VCaP (cell line): ENCODE measurements at regions not wholly inside any gene's neighbourhood (a gene's known extent, or its start where the extent isn't known, plus 50 kb on each side); places are given as distances from the start of the nearest gene placed in this dataset.

ENCODE experiments used
- H3K27ac ChIP-seq: fragments of 450-650 bp; 2 replicates; pipeline ENCODE4 v1.5.1; 2017
- CTCF ChIP-seq: fragments of 450-650 bp; conservative IDR thresholded peaks from 2 replicates; pipeline ENCODE4 v1.5.1; 2017; ENCODE audit warnings: mild to moderate bottlenecking, moderate library complexity

GRCh38 chr5:89371646-89372045 is 488.7 kb upstream of the MEF2C start:
- H3K27ac ChIP-seq, result no peak overlapping the region
- TF ChIP-seq CTCF, result no peak

DNA sequence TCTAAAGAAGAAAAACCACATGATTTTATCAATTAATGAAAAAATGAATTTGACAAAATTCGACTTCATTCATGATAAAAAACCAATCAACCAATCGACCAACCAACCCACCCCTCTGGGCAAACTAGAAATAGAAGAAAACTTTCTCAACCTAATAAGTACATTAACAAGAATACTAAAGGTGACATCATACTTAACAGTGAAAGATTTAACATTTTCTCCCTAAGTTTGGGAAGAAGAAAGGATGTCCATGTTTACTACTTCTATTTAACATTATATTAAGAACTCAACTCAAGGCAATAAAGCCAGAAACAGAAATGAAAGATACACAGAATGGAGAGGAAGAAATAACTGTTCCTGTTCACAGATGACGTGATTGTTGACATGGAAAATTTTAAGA is 476.1 kb upstream of the MEF2C start:
- H3K27ac ChIP-seq, result no peak overlapping the region
- TF ChIP-seq CTCF, result no peak

DNA sequence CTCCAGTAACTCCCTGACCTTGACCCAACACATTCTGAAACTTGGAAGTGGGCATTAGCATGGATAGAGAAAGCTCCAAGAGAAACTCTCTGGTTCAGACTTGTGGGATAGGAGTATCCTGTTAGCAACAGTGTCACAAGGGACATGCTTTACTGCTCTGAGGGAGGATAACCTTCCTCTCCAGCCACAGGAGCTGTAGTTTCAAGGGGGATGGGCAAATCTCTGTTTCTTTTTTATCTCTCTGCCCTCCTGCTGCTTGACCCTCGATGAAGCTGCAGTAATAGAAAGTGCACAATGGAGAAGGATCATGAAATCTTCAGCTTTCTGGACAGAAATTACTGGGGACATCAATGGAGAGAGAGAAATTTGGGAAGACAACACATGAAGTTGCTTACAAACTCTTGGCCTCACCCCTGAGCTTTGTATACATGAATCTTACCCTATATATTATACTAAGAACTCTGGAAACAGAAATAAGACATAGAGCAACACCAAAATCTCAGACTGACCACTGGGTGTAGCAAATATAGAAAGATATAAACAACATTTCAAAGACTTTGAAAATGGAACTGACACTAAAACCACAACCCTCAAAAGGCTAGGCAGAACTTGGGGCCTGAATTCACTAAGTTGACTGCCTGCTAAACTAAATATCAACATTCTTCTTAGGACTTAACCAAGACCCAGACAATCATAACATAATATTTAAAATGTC is 471.0 kb upstream of the MEF2C start:
- no peak overlapping the region for H3K27ac ChIP-seq
- TF ChIP-seq CTCF, result no peak

DNA sequence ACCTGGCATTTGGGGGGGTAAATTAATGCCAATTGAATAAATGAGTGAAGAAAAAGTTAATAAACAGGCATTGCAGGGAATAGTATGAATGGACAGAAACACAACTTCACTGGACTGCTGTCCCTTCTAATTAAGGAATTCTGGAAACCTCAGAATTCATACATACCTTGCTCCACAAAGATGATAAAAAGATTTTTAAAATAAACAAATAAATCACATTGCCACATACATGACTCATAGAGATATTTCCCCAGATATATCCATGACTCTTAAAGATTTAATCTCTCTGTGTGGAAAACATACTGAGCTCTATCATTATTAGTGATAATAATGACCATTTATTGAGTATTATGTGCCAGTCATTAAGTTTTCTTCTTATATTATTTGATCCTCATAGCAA is 469.0 kb upstream of the MEF2C start:
- no peak for TF ChIP-seq CTCF
- H3K27ac ChIP-seq, result no peak overlapping the region

GRCh38 chr5:89351222-89351621 is 468.2 kb upstream of the MEF2C start:
- no peak for TF ChIP-seq CTCF
- H3K27ac ChIP-seq, result no peak overlapping the region

- TF ChIP-seq CTCF, result no peak
- no peak overlapping the region for H3K27ac ChIP-seq
Observed at GRCh38 chr5:89350684-89351083, 467.7 kb upstream of the MEF2C start.

DNA sequence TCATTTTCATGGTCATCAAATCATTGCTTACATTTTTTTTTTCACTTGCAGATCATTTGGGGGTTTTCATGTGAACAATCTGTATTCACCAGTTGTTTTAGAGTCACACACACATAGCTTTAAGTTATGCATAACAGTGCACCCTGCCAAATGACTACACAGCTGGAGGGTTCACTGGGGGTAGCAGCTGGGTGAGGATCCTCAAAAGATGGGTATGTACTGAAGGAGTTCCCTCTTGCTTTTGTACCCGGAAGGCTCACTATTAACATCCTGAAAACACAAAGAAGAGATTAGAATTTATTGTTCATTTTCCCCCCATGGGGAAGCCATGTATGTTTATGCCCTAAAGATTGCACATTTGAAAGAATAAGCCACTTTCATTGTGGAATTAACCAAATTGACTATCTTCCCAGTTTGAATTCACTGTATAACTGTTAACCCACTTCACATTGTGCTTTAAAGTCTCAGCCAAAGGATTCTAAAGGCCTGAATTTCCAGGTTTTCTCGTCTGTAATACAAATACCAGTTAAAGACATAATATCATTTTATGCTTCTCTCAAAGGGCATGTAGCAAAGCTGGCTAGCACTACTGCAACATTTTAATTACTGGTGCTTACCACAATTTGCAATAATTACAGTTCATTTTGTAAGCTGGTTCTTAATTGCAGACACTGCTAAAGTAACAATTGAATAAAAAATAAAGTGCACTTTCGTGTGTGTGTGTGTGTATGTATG is 466.4 kb upstream of the MEF2C start:
- H3K27ac ChIP-seq, result no peak overlapping the region
- no peak for TF ChIP-seq CTCF
